ENCODE measurements at regions not wholly inside any gene's neighbourhood (a gene's known extent, or its start where the extent isn't known, plus 50 kb on each side); places are given as distances from the start of the nearest gene placed in this dataset.
"Not testable (repeated sequence)": the region's sequence is repeated elsewhere in the genome, so short reads cannot be mapped to it uniquely, and the experiment has no call there.

GRCh38 chr10:123244747-123245146 lies 90.5 kb downstream of the BUB3 start:
- 89 to 94% methylated on average over 1 of the region's 1 CpG for WGBS, 2 experiments
- Histone ChIP-seq H3K27ac (ENCODE audit: insufficient read depth, low read depth, low read length, poor library complexity, severe bottlenecking) (no peak overlapping the region), H3K9me3 (ENCODE audit: control insufficient read depth, low read length) (no peaks in the 10 kb centered on the region), H3K27me3 (ENCODE audit: control insufficient read depth, insufficient read depth, low read length, poor library complexity, severe bottlenecking) (no peaks in the 10 kb centered on the region), H3K4me1 (ENCODE audit: control insufficient read depth, insufficient read depth, low read length) (no peaks in the 10 kb centered on the region), H3K36me3 (ENCODE audit: control insufficient read depth, insufficient read depth, low read length) (no peaks in the 10 kb centered on the region), H3K4me3 (ENCODE audit: insufficient read depth, low read depth, low read length) (no peak overlapping the region)

GRCh38 chr10:123245264-123245663 lies 91.1 kb downstream of the BUB3 start:
- H3K36me3 ChIP-seq (ENCODE audit: control insufficient read depth, insufficient read depth, low read length) = no peaks in the 10 kb centered on the region
- 93 to 94% methylated on average over 7 to 9 of the region's 9 CpGs for WGBS, 2 experiments
- H3K27me3 ChIP-seq (ENCODE audit: control insufficient read depth, insufficient read depth, low read length, poor library complexity, severe bottlenecking) = no peaks in the 10 kb centered on the region
- no peaks in the 10 kb centered on the region for H3K9me3 ChIP-seq (ENCODE audit: control insufficient read depth, low read length)
- no peak overlapping the region for H3K27ac ChIP-seq (ENCODE audit: insufficient read depth, low read depth, low read length, poor library complexity, severe bottlenecking)
- no peak overlapping the region for H3K4me3 ChIP-seq (ENCODE audit: insufficient read depth, low read depth, low read length)
- H3K4me1 ChIP-seq (ENCODE audit: control insufficient read depth, insufficient read depth, low read length) = peaks cover 1% of the 10 kb centered on the region

GRCh38 chr10:123249894-123250293 lies 95.7 kb downstream of the BUB3 start:
- Histone ChIP-seq H3K4me3 (ENCODE audit: insufficient read depth, low read depth, low read length) (no peak overlapping the region), H3K4me1 (ENCODE audit: control insufficient read depth, insufficient read depth, low read length) (peaks cover 5% of the 10 kb centered on the region), H3K36me3 (ENCODE audit: control insufficient read depth, insufficient read depth, low read length) (peaks cover 4% of the 10 kb centered on the region), H3K27me3 (ENCODE audit: control insufficient read depth, insufficient read depth, low read length, poor library complexity, severe bottlenecking) (no peaks in the 10 kb centered on the region), H3K9me3 (ENCODE audit: control insufficient read depth, low read length) (no peaks in the 10 kb centered on the region), H3K27ac (ENCODE audit: insufficient read depth, low read depth, low read length, poor library complexity, severe bottlenecking) (no peak overlapping the region)
- WGBS, 2 experiments = 77 to 83% methylated on average over 1 of the region's 1 CpG

GRCh38 chr10:123250640-123251039 lies 96.4 kb downstream of the BUB3 start:
- Histone ChIP-seq H3K27me3 (ENCODE audit: control insufficient read depth, insufficient read depth, low read length, poor library complexity, severe bottlenecking) (no peaks in the 10 kb centered on the region), H3K36me3 (ENCODE audit: control insufficient read depth, insufficient read depth, low read length) (peaks cover 5% of the 10 kb centered on the region), H3K27ac (ENCODE audit: insufficient read depth, low read depth, low read length, poor library complexity, severe bottlenecking) (no peak overlapping the region), H3K9me3 (ENCODE audit: control insufficient read depth, low read length) (no peaks in the 10 kb centered on the region), H3K4me3 (ENCODE audit: insufficient read depth, low read depth, low read length) (no peak overlapping the region), H3K4me1 (ENCODE audit: control insufficient read depth, insufficient read depth, low read length) (peaks cover 5% of the 10 kb centered on the region)
- 66 to 69% methylated on average over 4 of the region's 4 CpGs for WGBS, 2 experiments

GRCh38 chr10:123252779-123253178 lies 98.6 kb downstream of the BUB3 start:
- H3K27me3 ChIP-seq (ENCODE audit: control insufficient read depth, insufficient read depth, low read length, poor library complexity, severe bottlenecking) = no peaks in the 10 kb centered on the region
- H3K27ac ChIP-seq (ENCODE audit: insufficient read depth, low read depth, low read length, poor library complexity, severe bottlenecking) = no peak overlapping the region
- peaks cover 5% of the 10 kb centered on the region for H3K36me3 ChIP-seq (ENCODE audit: control insufficient read depth, insufficient read depth, low read length)
- no peak overlapping the region for H3K4me3 ChIP-seq (ENCODE audit: insufficient read depth, low read depth, low read length)
- no peaks in the 10 kb centered on the region for H3K9me3 ChIP-seq (ENCODE audit: control insufficient read depth, low read length)
- peaks cover 5% of the 10 kb centered on the region for H3K4me1 ChIP-seq (ENCODE audit: control insufficient read depth, insufficient read depth, low read length)
- WGBS, 2 experiments = 87 to 90% methylated on average over 3 to 4 of the region's 4 CpGs

GRCh38 chr10:123254343-123254742 lies 100.1 kb downstream of the BUB3 start:
- not testable (repeated sequence) for H3K36me3 ChIP-seq (ENCODE audit: control insufficient read depth, insufficient read depth, low read length); H3K4me1 ChIP-seq (ENCODE audit: control insufficient read depth, insufficient read depth, low read length); H3K27me3 ChIP-seq (ENCODE audit: control insufficient read depth, insufficient read depth, low read length, poor library complexity, severe bottlenecking); H3K4me3 ChIP-seq (ENCODE audit: insufficient read depth, low read depth, low read length); H3K27ac ChIP-seq (ENCODE audit: insufficient read depth, low read depth, low read length, poor library complexity, severe bottlenecking); H3K9me3 ChIP-seq (ENCODE audit: control insufficient read depth, low read length)
- whole genome bisulfite sequencing, 2 experiments = 84 to 91% methylated on average over 5 of the region's 5 CpGs

GRCh38 chr10:123257904-123258456 lies 103.8 kb downstream of the BUB3 start:
- no peaks in the 10 kb centered on the region for H3K9me3 ChIP-seq (ENCODE audit: control insufficient read depth, low read length)
- 95% methylated on average over 13 of the region's 13 CpGs for WGBS, 2 experiments
- H3K36me3 ChIP-seq (ENCODE audit: control insufficient read depth, insufficient read depth, low read length) = peaks cover 5% of the 10 kb centered on the region
- no peak overlapping the region for H3K27ac ChIP-seq (ENCODE audit: insufficient read depth, low read depth, low read length, poor library complexity, severe bottlenecking)
- H3K4me3 ChIP-seq (ENCODE audit: insufficient read depth, low read depth, low read length) = no peak overlapping the region
- no peaks in the 10 kb centered on the region for H3K4me1 ChIP-seq (ENCODE audit: control insufficient read depth, insufficient read depth, low read length)
- no peaks in the 10 kb centered on the region for H3K27me3 ChIP-seq (ENCODE audit: control insufficient read depth, insufficient read depth, low read length, poor library complexity, severe bottlenecking)

- no peaks in the 10 kb centered on the region for H3K27me3 ChIP-seq (ENCODE audit: control insufficient read depth, insufficient read depth, low read length, poor library complexity, severe bottlenecking)
- H3K9me3 ChIP-seq (ENCODE audit: control insufficient read depth, low read length) = no peaks in the 10 kb centered on the region
- peaks cover 5% of the 10 kb centered on the region for H3K36me3 ChIP-seq (ENCODE audit: control insufficient read depth, insufficient read depth, low read length)
- 95% methylated on average over 2 of the region's 2 CpGs for WGBS, 2 experiments
- H3K4me3 ChIP-seq (ENCODE audit: insufficient read depth, low read depth, low read length) = no peak overlapping the region
- no peaks in the 10 kb centered on the region for H3K4me1 ChIP-seq (ENCODE audit: control insufficient read depth, insufficient read depth, low read length)
- no peak overlapping the region for H3K27ac ChIP-seq (ENCODE audit: insufficient read depth, low read depth, low read length, poor library complexity, severe bottlenecking)
These were observed 104.9 kb downstream of the BUB3 start for GRCh38 chr10:123259081-123259480.

- Histone ChIP-seq H3K27me3 (ENCODE audit: control insufficient read depth, insufficient read depth, low read length, poor library complexity, severe bottlenecking) (no peaks in the 10 kb centered on the region), H3K27ac (ENCODE audit: insufficient read depth, low read depth, low read length, poor library complexity, severe bottlenecking) (no peak overlapping the region), H3K4me1 (ENCODE audit: control insufficient read depth, insufficient read depth, low read length) (no peaks in the 10 kb centered on the region), H3K4me3 (ENCODE audit: insufficient read depth, low read depth, low read length) (no peak overlapping the region), H3K36me3 (ENCODE audit: control insufficient read depth, insufficient read depth, low read length) (peaks cover 2% of the 10 kb centered on the region), H3K9me3 (ENCODE audit: control insufficient read depth, low read length) (no peaks in the 10 kb centered on the region)
- WGBS, 2 experiments = 90 to 94% methylated on average over 9 to 11 of the region's 11 CpGs
These were observed 105.6 kb downstream of the BUB3 start for GRCh38 chr10:123259791-123260190.

- 88 to 89% methylated on average over 9 of the region's 9 CpGs for WGBS, 2 experiments
- Histone ChIP-seq H3K4me3 (ENCODE audit: insufficient read depth, low read depth, low read length) (no peak overlapping the region), H3K27ac (ENCODE audit: insufficient read depth, low read depth, low read length, poor library complexity, severe bottlenecking) (no peak overlapping the region), H3K4me1 (ENCODE audit: control insufficient read depth, insufficient read depth, low read length) (no peaks in the 10 kb centered on the region), H3K36me3 (ENCODE audit: control insufficient read depth, insufficient read depth, low read length) (no peaks in the 10 kb centered on the region), H3K27me3 (ENCODE audit: control insufficient read depth, insufficient read depth, low read length, poor library complexity, severe bottlenecking) (no peaks in the 10 kb centered on the region), H3K9me3 (ENCODE audit: control insufficient read depth, low read length) (no peaks in the 10 kb centered on the region)
These were observed 108.3 kb downstream of the BUB3 start for GRCh38 chr10:123262456-123262855.

GRCh38 chr10:123266971-123267370 lies 112.8 kb downstream of the BUB3 start:
- no peaks in the 10 kb centered on the region for H3K4me1 ChIP-seq (ENCODE audit: control insufficient read depth, insufficient read depth, low read length)
- no peaks in the 10 kb centered on the region for H3K36me3 ChIP-seq (ENCODE audit: control insufficient read depth, insufficient read depth, low read length)
- WGBS, 2 experiments = 90 to 100% methylated on average over 1 of the region's 1 CpG
- H3K27me3 ChIP-seq (ENCODE audit: control insufficient read depth, insufficient read depth, low read length, poor library complexity, severe bottlenecking) = no peaks in the 10 kb centered on the region
- H3K4me3 ChIP-seq (ENCODE audit: insufficient read depth, low read depth, low read length) = no peak overlapping the region
- no peaks in the 10 kb centered on the region for H3K9me3 ChIP-seq (ENCODE audit: control insufficient read depth, low read length)
- H3K27ac ChIP-seq (ENCODE audit: insufficient read depth, low read depth, low read length, poor library complexity, severe bottlenecking) = no peak overlapping the region
